ENCODE measurements at regions not wholly inside any gene's neighbourhood (a gene's known extent, or its start where the extent isn't known, plus 50 kb on each side); places are given as distances from the start of the nearest gene placed in this dataset.

DNA sequence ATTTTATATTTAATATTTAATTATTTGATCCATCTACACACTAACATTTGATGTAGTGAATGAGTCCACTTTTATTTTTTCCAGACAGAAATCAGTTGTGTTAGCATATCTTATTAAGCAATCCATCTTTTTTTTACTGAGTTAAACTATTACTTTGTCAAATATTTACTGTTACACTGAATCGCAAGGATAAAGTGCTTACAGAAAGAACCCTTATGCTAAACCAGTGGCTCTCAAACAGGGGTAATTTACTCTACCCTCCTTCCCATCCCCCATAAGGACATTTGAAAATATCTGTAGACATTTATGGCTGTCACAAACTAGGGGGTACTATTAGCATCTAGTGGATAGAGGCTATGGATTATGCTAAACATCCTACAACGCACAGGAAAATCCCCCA, 508.2 kb downstream of the C12orf50 start:
- no peak overlapping the region for H4K8ac ChIP-seq (replicated peaks; ENCODE audit: insufficient read length, low read depth, low read length)
- H2AK5ac ChIP-seq (ENCODE audit: insufficient read length, low read length), result no peak overlapping the region
- WGBS (ENCODE audit: extremely low coverage, insufficient read length, low lambda C conversion rate), result no CpG with 5 or more reads among the region's 2 CpGs
- H3K23ac ChIP-seq (ENCODE audit: insufficient read length, low read depth, low read length), result no peak overlapping the region
- no peak overlapping the region for H3K4me2 ChIP-seq (ENCODE audit: insufficient read depth, insufficient read length, low read length)
- no peaks in the 10 kb centered on the region for H4K20me1 ChIP-seq (ENCODE audit: control insufficient read depth, insufficient read depth, insufficient read length)
- H2BK5ac ChIP-seq (ENCODE audit: insufficient read length, low read length), result no peak overlapping the region
- H3K4me3 Mint-ChIP-seq, result no peak overlapping the region
- no peak overlapping the region for H2AFZ ChIP-seq (ENCODE audit: low read length)
- no peaks in the 10 kb centered on the region for H3K36me3 Mint-ChIP-seq (ENCODE audit: insufficient read depth in 1 of 3, low read depth in 3 of 3)
- no peak overlapping the region for H3K27ac Mint-ChIP-seq
- H3K9ac ChIP-seq (ENCODE audit: extremely low read depth, insufficient read length, low read length), result no peak overlapping the region
- no peak overlapping the region for H3K18ac ChIP-seq (ENCODE audit: insufficient read length, low read depth, low read length)
- no peak overlapping the region for H4K5ac ChIP-seq (ENCODE audit: insufficient read length, low read depth, low read length)
- TF ChIP-seq, protein P1, sequence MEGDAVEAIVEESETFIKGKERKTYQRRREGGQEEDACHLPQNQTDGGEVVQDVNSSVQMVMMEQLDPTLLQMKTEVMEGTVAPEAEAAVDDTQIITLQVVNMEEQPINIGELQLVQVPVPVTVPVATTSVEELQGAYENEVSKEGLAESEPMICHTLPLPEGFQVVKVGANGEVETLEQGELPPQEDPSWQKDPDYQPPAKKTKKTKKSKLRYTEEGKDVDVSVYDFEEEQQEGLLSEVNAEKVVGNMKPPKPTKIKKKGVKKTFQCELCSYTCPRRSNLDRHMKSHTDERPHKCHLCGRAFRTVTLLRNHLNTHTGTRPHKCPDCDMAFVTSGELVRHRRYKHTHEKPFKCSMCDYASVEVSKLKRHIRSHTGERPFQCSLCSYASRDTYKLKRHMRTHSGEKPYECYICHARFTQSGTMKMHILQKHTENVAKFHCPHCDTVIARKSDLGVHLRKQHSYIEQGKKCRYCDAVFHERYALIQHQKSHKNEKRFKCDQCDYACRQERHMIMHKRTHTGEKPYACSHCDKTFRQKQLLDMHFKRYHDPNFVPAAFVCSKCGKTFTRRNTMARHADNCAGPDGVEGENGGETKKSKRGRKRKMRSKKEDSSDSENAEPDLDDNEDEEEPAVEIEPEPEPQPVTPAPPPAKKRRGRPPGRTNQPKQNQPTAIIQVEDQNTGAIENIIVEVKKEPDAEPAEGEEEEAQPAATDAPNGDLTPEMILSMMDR (conservative IDR thresholded peaks at IDR 0.05), result no peak
- no peak overlapping the region for H3K4ac ChIP-seq (ENCODE audit: low read depth, low read length)
- no peak overlapping the region for H3K56ac ChIP-seq (ENCODE audit: insufficient read length, low read depth, low read length)
- no peak overlapping the region for H2BK20ac ChIP-seq (ENCODE audit: low read depth, low read length, poor library complexity, severe bottlenecking)
- no peaks in the 10 kb centered on the region for H3K23me2 ChIP-seq (ENCODE audit: insufficient read length, low read depth, low read length, poor library complexity, severe bottlenecking)
- no peak overlapping the region for H2BK120ac ChIP-seq (ENCODE audit: low read depth, low read length, poor library complexity, severe bottlenecking)
- H3K27me3 ChIP-seq (ENCODE audit: insufficient read depth, low read length), result no peaks in the 10 kb centered on the region
- no peaks in the 10 kb centered on the region for H3K79me1 ChIP-seq (ENCODE audit: insufficient read depth, low read depth, low read length, poor library complexity, severe bottlenecking)
- no peaks in the 10 kb centered on the region for H3K4me1 Mint-ChIP-seq
- no peak overlapping the region for H2BK15ac ChIP-seq (ENCODE audit: low read depth, low read length)
- H4K91ac ChIP-seq (ENCODE audit: insufficient read length, low read depth, low read length), result no peak overlapping the region
- no peak overlapping the region for H3K14ac ChIP-seq (ENCODE audit: insufficient read depth, low read length)
- H3T11ph ChIP-seq (ENCODE audit: low read length), result no peak overlapping the region
- H3K9me3 ChIP-seq (ENCODE audit: control insufficient read depth, low read depth, low read length), result no peaks in the 10 kb centered on the region
- no peaks in the 10 kb centered on the region for H3K79me2 ChIP-seq (ENCODE audit: insufficient read depth, low read length)
- DNase-seq, result no peak
- H2BK12ac ChIP-seq (ENCODE audit: insufficient read length, low read depth, low read length), result no peak overlapping the region
- H3K27me3 Mint-ChIP-seq (ENCODE audit: low read depth), result no peaks in the 10 kb centered on the region
- H3K27ac ChIP-seq (ENCODE audit: insufficient read length, low read depth, low read length), result no peak overlapping the region
- H3K9me3 Mint-ChIP-seq, result no peaks in the 10 kb centered on the region; a peak in 2 of 5 replicates
- no peaks in the 10 kb centered on the region for H3K4me1 ChIP-seq (ENCODE audit: insufficient read depth, low read length)
